ENCODE measurements at regions not wholly inside any gene's neighbourhood (a gene's known extent, or its start where the extent isn't known, plus 50 kb on each side); places are given as distances from the start of the nearest gene placed in this dataset.

GRCh38 chr1:187645651-187646050 lies 816.9 kb downstream of the PLA2G4A start:
- H3K27ac ChIP-seq (ENCODE audit: low read depth, low read length): no peak overlapping the region
- TF ChIP-seq, protein P1, sequence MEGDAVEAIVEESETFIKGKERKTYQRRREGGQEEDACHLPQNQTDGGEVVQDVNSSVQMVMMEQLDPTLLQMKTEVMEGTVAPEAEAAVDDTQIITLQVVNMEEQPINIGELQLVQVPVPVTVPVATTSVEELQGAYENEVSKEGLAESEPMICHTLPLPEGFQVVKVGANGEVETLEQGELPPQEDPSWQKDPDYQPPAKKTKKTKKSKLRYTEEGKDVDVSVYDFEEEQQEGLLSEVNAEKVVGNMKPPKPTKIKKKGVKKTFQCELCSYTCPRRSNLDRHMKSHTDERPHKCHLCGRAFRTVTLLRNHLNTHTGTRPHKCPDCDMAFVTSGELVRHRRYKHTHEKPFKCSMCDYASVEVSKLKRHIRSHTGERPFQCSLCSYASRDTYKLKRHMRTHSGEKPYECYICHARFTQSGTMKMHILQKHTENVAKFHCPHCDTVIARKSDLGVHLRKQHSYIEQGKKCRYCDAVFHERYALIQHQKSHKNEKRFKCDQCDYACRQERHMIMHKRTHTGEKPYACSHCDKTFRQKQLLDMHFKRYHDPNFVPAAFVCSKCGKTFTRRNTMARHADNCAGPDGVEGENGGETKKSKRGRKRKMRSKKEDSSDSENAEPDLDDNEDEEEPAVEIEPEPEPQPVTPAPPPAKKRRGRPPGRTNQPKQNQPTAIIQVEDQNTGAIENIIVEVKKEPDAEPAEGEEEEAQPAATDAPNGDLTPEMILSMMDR (IDR thresholded peaks at IDR 0.05; ENCODE audit: extremely low read depth, low read depth, low read length): no peak

DNA sequence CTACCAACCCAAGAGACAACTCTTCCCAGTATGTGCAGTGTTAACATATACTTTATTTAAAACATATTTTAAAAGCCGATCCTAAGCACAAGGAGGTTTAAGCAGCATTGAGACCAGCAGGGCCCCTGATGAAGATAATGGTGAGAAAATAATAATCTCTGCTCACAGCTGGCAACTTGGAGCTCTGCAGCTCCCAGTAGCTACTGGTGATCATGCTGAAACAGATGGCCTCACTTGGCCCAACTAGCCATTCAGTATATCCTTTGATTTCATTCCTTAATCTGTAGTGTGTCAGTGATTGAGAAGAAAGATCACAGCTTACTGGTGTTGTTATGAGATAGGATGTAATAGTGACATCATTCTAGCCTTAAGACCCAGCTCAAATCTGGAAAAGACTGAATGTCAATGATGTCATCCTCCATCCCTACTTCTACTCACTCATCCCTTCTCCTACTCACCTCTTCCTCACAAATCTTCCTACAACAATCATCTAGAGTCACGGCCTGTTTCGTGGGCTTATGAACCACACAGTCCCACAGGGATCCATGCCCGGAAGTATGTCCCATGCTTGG lies 817.9 kb downstream of the PLA2G4A start:
- H3K4me2 ChIP-seq (ENCODE audit: insufficient read depth, low read length): no peak overlapping the region
- no peak overlapping the region for H2AFZ ChIP-seq (ENCODE audit: low read length)
- no peak overlapping the region for H3K4me3 ChIP-seq (ENCODE audit: insufficient read depth, low read length)
- no peaks in the 10 kb centered on the region for H4K20me1 ChIP-seq (ENCODE audit: insufficient read depth, low read length)
- H3K36me3 ChIP-seq (ENCODE audit: insufficient read depth, low read length): no peaks in the 10 kb centered on the region
- H3K27me3 ChIP-seq (ENCODE audit: insufficient read depth, low read length): no peaks in the 10 kb centered on the region
- TF ChIP-seq, protein P1 (IDR thresholded peaks at IDR 0.05; ENCODE audit: extremely low read depth, low read depth, low read length): no peak
- H3K4me1 ChIP-seq (ENCODE audit: insufficient read depth, low read length): no peaks in the 10 kb centered on the region
- no peaks in the 10 kb centered on the region for H3K79me2 ChIP-seq (ENCODE audit: insufficient read depth, low read length)
- no peaks in the 10 kb centered on the region for H3K9me3 ChIP-seq (ENCODE audit: low read depth, low read length)
- H3K27ac ChIP-seq (ENCODE audit: low read depth, low read length): no peak overlapping the region
- DNase-seq (ENCODE audit: insufficient read length, low spot score, missing footprints): no peak

More at GRCh38 chr1:187645651-187646050, 816.9 kb downstream of the PLA2G4A start:
- Histone ChIP-seq H3K4me2 (ENCODE audit: insufficient read depth, low read length) (no peak overlapping the region), H3K4me1 (ENCODE audit: insufficient read depth, low read length) (no peaks in the 10 kb centered on the region), H4K20me1 (ENCODE audit: insufficient read depth, low read length) (no peaks in the 10 kb centered on the region), H3K9me3 (ENCODE audit: low read depth, low read length) (no peaks in the 10 kb centered on the region), H3K36me3 (ENCODE audit: insufficient read depth, low read length) (no peaks in the 10 kb centered on the region), H3K27me3 (ENCODE audit: insufficient read depth, low read length) (no peaks in the 10 kb centered on the region), H2AFZ (ENCODE audit: low read length) (no peak overlapping the region), H3K4me3 (ENCODE audit: insufficient read depth, low read length) (no peak overlapping the region), H3K79me2 (ENCODE audit: insufficient read depth, low read length) (no peaks in the 10 kb centered on the region)
- no peak for DNase-seq (ENCODE audit: insufficient read length, low spot score, missing footprints)

DNA sequence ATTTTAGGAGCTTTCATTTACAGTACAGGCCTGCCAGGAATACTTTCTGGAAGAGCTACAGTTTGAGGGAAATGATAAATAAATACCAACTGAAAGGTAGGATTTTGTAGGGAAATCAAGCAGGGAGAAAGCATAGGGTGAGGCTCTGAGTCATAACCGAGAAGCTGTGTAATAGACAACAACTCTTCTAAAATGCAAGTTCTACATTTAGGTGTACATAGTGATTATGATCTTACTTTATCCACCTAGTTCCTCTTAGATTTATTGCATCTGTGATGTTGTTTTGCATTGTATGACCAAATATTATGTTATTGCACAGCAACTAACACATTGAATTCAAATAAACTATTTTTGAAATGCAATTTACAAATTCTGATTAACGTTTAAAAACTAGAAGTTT lies 819.3 kb downstream of the PLA2G4A start:
- Histone ChIP-seq H3K4me3 (ENCODE audit: insufficient read depth, low read length) (no peak overlapping the region), H2AFZ (ENCODE audit: low read length) (no peak overlapping the region), H3K79me2 (ENCODE audit: insufficient read depth, low read length) (no peaks in the 10 kb centered on the region), H3K27ac (ENCODE audit: low read depth, low read length) (no peak overlapping the region), H3K27me3 (ENCODE audit: insufficient read depth, low read length) (no peaks in the 10 kb centered on the region), H4K20me1 (ENCODE audit: insufficient read depth, low read length) (no peaks in the 10 kb centered on the region), H3K4me2 (ENCODE audit: insufficient read depth, low read length) (no peak overlapping the region), H3K36me3 (ENCODE audit: insufficient read depth, low read length) (no peaks in the 10 kb centered on the region), H3K9me3 (ENCODE audit: low read depth, low read length) (no peaks in the 10 kb centered on the region), H3K4me1 (ENCODE audit: insufficient read depth, low read length) (no peaks in the 10 kb centered on the region)
- no peak for DNase-seq (ENCODE audit: insufficient read length, low spot score, missing footprints)
- TF ChIP-seq, protein P1 (IDR thresholded peaks at IDR 0.05; ENCODE audit: extremely low read depth, low read depth, low read length): no peak

- Histone ChIP-seq H3K4me1 (ENCODE audit: insufficient read depth, low read length) (no peaks in the 10 kb centered on the region), H3K36me3 (ENCODE audit: insufficient read depth, low read length) (no peaks in the 10 kb centered on the region), H3K27me3 (ENCODE audit: insufficient read depth, low read length) (no peaks in the 10 kb centered on the region), H3K9me3 (ENCODE audit: low read depth, low read length) (no peaks in the 10 kb centered on the region), H3K4me2 (ENCODE audit: insufficient read depth, low read length) (no peak overlapping the region), H3K4me3 (ENCODE audit: insufficient read depth, low read length) (no peak overlapping the region), H3K79me2 (ENCODE audit: insufficient read depth, low read length) (no peaks in the 10 kb centered on the region), H4K20me1 (ENCODE audit: insufficient read depth, low read length) (no peaks in the 10 kb centered on the region), H2AFZ (ENCODE audit: low read length) (no peak overlapping the region), H3K27ac (ENCODE audit: low read depth, low read length) (no peak overlapping the region)
- DNase-seq (ENCODE audit: insufficient read length, low spot score, missing footprints): no peak
- TF ChIP-seq, protein P1 (IDR thresholded peaks at IDR 0.05; ENCODE audit: extremely low read depth, low read depth, low read length): no peak
Measured at GRCh38 chr1:187654635-187655034, 825.9 kb downstream of the PLA2G4A start.
